ENCODE measurements at regions not wholly inside any gene's neighbourhood (a gene's known extent, or its start where the extent isn't known, plus 50 kb on each side); places are given as distances from the start of the nearest gene placed in this dataset.

DNA sequence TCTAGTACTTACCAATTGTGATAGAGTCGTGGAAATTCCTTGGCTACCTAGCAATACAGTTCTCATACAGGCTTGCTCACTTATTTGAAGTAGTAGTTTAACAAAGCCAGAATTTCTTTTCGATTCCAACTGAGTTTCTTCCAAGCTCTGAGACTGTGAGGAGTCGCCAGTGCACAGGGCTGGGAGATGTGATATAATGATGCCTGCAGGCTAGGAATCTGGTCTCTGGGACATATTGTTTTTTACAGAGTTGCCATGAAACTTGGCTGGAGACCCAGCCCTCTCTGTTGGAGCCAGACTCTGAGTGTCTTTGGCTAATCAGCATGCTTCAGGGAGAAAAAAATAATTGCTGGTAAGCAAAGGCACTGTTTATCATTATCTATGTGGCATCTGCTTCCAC, 698.8 kb upstream of the GOT2 start:
- WGBS, 2 donors: 21 to 36% methylated on average over 3 of the region's 3 CpGs
- no peak overlapping the region for H3K4me3 ChIP-seq (ENCODE audit: low read depth, poor library complexity, severe bottlenecking)
- DNase-seq (ENCODE audit: low spot score in 2 of 2): no peak
- no peak for TF ChIP-seq POLR2A (IDR thresholded peaks at IDR 0.05)
- TF ChIP-seq, protein P1, sequence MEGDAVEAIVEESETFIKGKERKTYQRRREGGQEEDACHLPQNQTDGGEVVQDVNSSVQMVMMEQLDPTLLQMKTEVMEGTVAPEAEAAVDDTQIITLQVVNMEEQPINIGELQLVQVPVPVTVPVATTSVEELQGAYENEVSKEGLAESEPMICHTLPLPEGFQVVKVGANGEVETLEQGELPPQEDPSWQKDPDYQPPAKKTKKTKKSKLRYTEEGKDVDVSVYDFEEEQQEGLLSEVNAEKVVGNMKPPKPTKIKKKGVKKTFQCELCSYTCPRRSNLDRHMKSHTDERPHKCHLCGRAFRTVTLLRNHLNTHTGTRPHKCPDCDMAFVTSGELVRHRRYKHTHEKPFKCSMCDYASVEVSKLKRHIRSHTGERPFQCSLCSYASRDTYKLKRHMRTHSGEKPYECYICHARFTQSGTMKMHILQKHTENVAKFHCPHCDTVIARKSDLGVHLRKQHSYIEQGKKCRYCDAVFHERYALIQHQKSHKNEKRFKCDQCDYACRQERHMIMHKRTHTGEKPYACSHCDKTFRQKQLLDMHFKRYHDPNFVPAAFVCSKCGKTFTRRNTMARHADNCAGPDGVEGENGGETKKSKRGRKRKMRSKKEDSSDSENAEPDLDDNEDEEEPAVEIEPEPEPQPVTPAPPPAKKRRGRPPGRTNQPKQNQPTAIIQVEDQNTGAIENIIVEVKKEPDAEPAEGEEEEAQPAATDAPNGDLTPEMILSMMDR (IDR thresholded peaks at IDR 0.05): no peak
- intact Hi-C loops (cut with DNase I; ENCODE audit: low total_unique reads): no loop called here

GRCh38 chr16:59432276-59432675, 698.2 kb upstream of the GOT2 start:
- no peak for TF ChIP-seq POLR2A (IDR thresholded peaks at IDR 0.05)
- TF ChIP-seq, protein P1 (IDR thresholded peaks at IDR 0.05): no peak
- intact Hi-C loops (cut with DNase I; ENCODE audit: low total_unique reads): no loop called here
- no peak for DNase-seq (ENCODE audit: low spot score in 2 of 2)
- WGBS, 2 donors: 50 to 67% methylated on average over 1 of the region's 1 CpG
- no peak overlapping the region for H3K4me3 ChIP-seq (ENCODE audit: low read depth, poor library complexity, severe bottlenecking)

- intact Hi-C loops (cut with DNase I; ENCODE audit: low total_unique reads): no loop called here
- 52 to 56% methylated on average over 2 of the region's 2 CpGs for WGBS, 2 donors
These were observed 690.7 kb upstream of the GOT2 start for GRCh38 chr16:59424714-59425273.

GRCh38 chr16:59411961-59412841, 678.1 kb upstream of the GOT2 start:
- H3K4me3 ChIP-seq (ENCODE audit: low read depth, poor library complexity, severe bottlenecking): no peak overlapping the region
- DNase-seq (ENCODE audit: low spot score in 2 of 2): no peak
- no peak for TF ChIP-seq POLR2A (IDR thresholded peaks at IDR 0.05)
- 31 to 40% methylated on average over 5 of the region's 5 CpGs for WGBS, 2 donors
- intact Hi-C loops (cut with DNase I; ENCODE audit: low total_unique reads): no loop called here

More at GRCh38 chr16:59424714-59425273, 690.7 kb upstream of the GOT2 start:
- no peak for DNase-seq (ENCODE audit: low spot score in 2 of 2)
- TF ChIP-seq POLR2A (IDR thresholded peaks at IDR 0.05): no peak
- TF ChIP-seq, protein P1 (IDR thresholded peaks at IDR 0.05): no peak
- no peak overlapping the region for H3K4me3 ChIP-seq (ENCODE audit: low read depth, poor library complexity, severe bottlenecking)

DNA sequence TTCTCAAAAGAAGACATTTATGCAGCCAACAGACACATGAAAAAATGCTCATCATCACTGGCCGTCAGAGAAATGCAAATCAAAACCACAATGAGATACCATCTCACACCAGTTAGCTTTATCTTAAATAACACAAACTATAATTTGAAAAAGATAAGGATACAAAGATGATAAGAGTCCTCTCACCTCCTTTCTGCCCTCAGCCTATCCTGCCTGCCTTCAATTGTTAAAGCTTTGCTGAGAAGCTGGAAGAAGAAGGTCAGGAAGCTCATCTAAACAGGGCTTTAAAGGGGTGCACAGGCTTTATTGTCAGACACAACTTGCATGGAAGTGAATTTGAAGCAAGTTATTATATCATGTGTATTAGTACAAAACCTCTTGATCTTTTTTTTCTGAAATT, 676.3 kb upstream of the GOT2 start:
- no peak for TF ChIP-seq POLR2A (IDR thresholded peaks at IDR 0.05)
- TF ChIP-seq, protein P1 (IDR thresholded peaks at IDR 0.05): no peak
- 52 to 61% methylated on average over 1 of the region's 1 CpG for WGBS, 2 donors
- H3K4me3 ChIP-seq (ENCODE audit: low read depth, poor library complexity, severe bottlenecking): no peak overlapping the region
- DNase-seq (ENCODE audit: low spot score in 2 of 2): no peak
- intact Hi-C loops (cut with DNase I; ENCODE audit: low total_unique reads): no loop called here

DNA sequence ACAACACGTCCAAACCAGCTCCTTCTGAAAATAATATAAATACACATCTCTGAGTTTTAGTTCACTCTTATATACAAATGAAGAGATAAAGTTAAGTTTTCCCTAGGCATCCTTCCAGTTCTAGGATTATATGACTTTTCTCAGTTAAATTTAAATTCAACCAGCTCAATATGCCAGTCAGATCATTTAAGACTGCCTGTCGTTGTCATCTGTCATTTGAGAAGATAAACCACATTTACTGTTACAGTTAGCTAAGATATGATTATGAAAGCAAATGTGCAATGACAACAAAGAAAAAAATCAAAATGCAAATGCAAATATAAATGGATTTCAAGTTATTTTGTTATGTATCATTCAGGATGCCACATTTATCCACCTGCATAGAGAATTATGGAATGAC, 671.7 kb upstream of the GOT2 start:
- DNase-seq (ENCODE audit: low spot score in 2 of 2): no peak
- WGBS, 2 donors: 73 to 84% methylated on average over 2 of the region's 2 CpGs
- TF ChIP-seq POLR2A (IDR thresholded peaks at IDR 0.05): no peak
- TF ChIP-seq, protein P1 (IDR thresholded peaks at IDR 0.05): no peak
- no peak overlapping the region for H3K4me3 ChIP-seq (ENCODE audit: low read depth, poor library complexity, severe bottlenecking)
- intact Hi-C loops (cut with DNase I; ENCODE audit: low total_unique reads): no loop called here

Data from lower leg skin (tissue), 4 donors.